ENCODE measurements at regions not wholly inside any gene's neighbourhood (a gene's known extent, or its start where the extent isn't known, plus 50 kb on each side); places are given as distances from the start of the nearest gene placed in this dataset.
"Not testable (repeated sequence)": the region's sequence is repeated elsewhere in the genome, so short reads cannot be mapped to it uniquely, and the experiment has no call there.

DNA sequence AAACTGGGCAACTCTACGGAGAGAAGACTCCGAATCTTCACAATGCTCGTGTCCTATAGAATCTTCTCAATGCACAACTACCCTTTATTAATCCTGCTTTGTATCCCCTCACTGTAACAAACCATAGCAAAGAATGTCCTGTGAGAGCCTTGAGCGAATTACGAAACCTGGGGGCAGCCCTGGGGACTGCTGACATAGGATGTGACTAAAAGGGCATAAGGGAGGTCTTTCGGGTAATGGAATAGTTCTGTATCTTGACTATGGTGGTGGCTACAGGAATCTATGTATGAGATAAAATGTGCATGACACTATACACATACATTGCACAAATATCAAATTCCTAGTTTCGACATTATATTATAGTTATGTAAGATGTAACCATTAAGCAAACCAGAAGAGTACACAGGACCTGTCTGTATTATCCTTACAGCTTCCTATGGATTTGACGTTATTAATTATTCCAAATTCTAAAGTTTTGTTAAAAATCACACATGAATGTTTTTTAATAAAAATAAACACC is 162.5 kb upstream of the KCTD7 start:
- intact Hi-C loops (cut with micrococcal nuclease), result no loop called here
- POLR2A ChIA-PET, result no interaction called here
- no peak overlapping the region for H3K4me2 ChIP-seq (ENCODE audit: insufficient read depth, low read length)
- CTCF ChIA-PET, result no interaction called here
- no peaks in the 10 kb centered on the region for H3K4me1 ChIP-seq (ENCODE audit: control insufficient read depth, extremely low read depth, insufficient read depth, low read length)
- no peaks in the 10 kb centered on the region for H3K27me3 ChIP-seq (ENCODE audit: control insufficient read depth in 2 of 2, insufficient read depth in 2 of 2, low read length in 2 of 2)
- no peak for FAIRE-seq
- no peak overlapping the region for H3K27ac ChIP-seq (ENCODE audit: insufficient read depth, low read depth, low read length)
- TF ChIP-seq EZH2 (IDR thresholded peaks at IDR 0.05; ENCODE audit: borderline replicate concordance, low read depth, low read length, severe bottlenecking) (no peak), JUN (IDR thresholded peaks at IDR 0.05; ENCODE audit: borderline replicate concordance, insufficient read depth, insufficient read length, low read depth) (no peak)
- H3K9me1 ChIP-seq (replicated peaks; ENCODE audit: control insufficient read depth, extremely low read depth, insufficient read depth, low read length), result no peaks in the 10 kb centered on the region
- no peaks in the 10 kb centered on the region for H3K36me3 ChIP-seq (ENCODE audit: control insufficient read depth in 2 of 2, extremely low read depth in 1 of 2, insufficient read depth in 2 of 2, low read length in 2 of 2)
- no peak for DNase-seq (ENCODE audit: low read depth, low spot score)
- no peaks in the 10 kb centered on the region for H3K9me3 ChIP-seq (replicated peaks; ENCODE audit: control insufficient read depth, insufficient read depth, low read length)
- H3K4me3 ChIP-seq (replicated peaks in 1 of 3; ENCODE audit: insufficient read depth in 1 of 3, low read depth in 1 of 3, low read length in 3 of 3), result no peak overlapping the region
- H4K20me1 ChIP-seq (replicated peaks; ENCODE audit: control insufficient read depth, extremely low read depth, insufficient read depth, low read length), result no peaks in the 10 kb centered on the region
- no peak overlapping the region for H3K9ac ChIP-seq (replicated peaks; ENCODE audit: extremely low read depth, insufficient read depth, low read length)
- dilution Hi-C loops (cut with MboI; ENCODE audit: extremely low pct_ligation_motif_present, low sequenced_read_pairs), result no loop called here
- no TSS peak for BruUV-seq (replicated peaks)
- no peak overlapping the region for H2AFZ ChIP-seq (ENCODE audit: low read depth, low read length)
- no peaks in the 10 kb centered on the region for H3K79me2 ChIP-seq (ENCODE audit: control insufficient read depth, insufficient read depth, low read length)

GRCh38 chr7:66467887-66468286 is 160.8 kb upstream of the KCTD7 start:
- no peaks in the 10 kb centered on the region for H3K27me3 ChIP-seq (ENCODE audit: control insufficient read depth in 2 of 2, insufficient read depth in 2 of 2, low read length in 2 of 2)
- intact Hi-C loops (cut with micrococcal nuclease), result no loop called here
- ChIA-PET POLR2A (no interaction called here), CTCF (no interaction called here)
- H3K4me2 ChIP-seq (ENCODE audit: insufficient read depth, low read length), result no peak overlapping the region
- dilution Hi-C loops (cut with MboI; ENCODE audit: extremely low pct_ligation_motif_present, low sequenced_read_pairs), result no loop called here
- H3K36me3 ChIP-seq (ENCODE audit: control insufficient read depth in 2 of 2, extremely low read depth in 1 of 2, insufficient read depth in 2 of 2, low read length in 2 of 2), result no peaks in the 10 kb centered on the region
- no peak for DNase-seq (ENCODE audit: low read depth, low spot score)
- no peaks in the 10 kb centered on the region for H3K9me1 ChIP-seq (replicated peaks; ENCODE audit: control insufficient read depth, extremely low read depth, insufficient read depth, low read length)
- no peak overlapping the region for H2AFZ ChIP-seq (ENCODE audit: low read depth, low read length)
- no peaks in the 10 kb centered on the region for H3K79me2 ChIP-seq (ENCODE audit: control insufficient read depth, insufficient read depth, low read length)
- H4K20me1 ChIP-seq (replicated peaks; ENCODE audit: control insufficient read depth, extremely low read depth, insufficient read depth, low read length), result no peaks in the 10 kb centered on the region
- FAIRE-seq, result no peak
- H3K4me1 ChIP-seq (ENCODE audit: control insufficient read depth, extremely low read depth, insufficient read depth, low read length), result no peaks in the 10 kb centered on the region
- no peak for TF ChIP-seq EZH2 (IDR thresholded peaks at IDR 0.05; ENCODE audit: borderline replicate concordance, low read depth, low read length, severe bottlenecking)
- TF ChIP-seq CTCF (IDR thresholded peaks at IDR 0.05; ENCODE audit: extremely low read depth in 1 of 2, insufficient read depth in 1 of 2, low read depth in 1 of 2, low read length in 2 of 2), result no peak
- no peak for TF ChIP-seq MYC (IDR thresholded peaks at IDR 0.05; ENCODE audit: low read depth, low read length)
- no peak for TF ChIP-seq POLR2A (IDR thresholded peaks at IDR 0.05; ENCODE audit: low read depth, low read length)
- no peak for TF ChIP-seq POLR2AphosphoS5 (IDR thresholded peaks at IDR 0.05; ENCODE audit: insufficient read depth, low read depth, low read length)
- TF ChIP-seq, protein P1, sequence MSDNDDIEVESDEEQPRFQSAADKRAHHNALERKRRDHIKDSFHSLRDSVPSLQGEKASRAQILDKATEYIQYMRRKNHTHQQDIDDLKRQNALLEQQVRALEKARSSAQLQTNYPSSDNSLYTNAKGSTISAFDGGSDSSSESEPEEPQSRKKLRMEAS (IDR thresholded peaks at IDR 0.05; ENCODE audit: insufficient read depth, insufficient read length), result no peak
- no peak for TF ChIP-seq JUN (IDR thresholded peaks at IDR 0.05; ENCODE audit: borderline replicate concordance, insufficient read depth, insufficient read length, low read depth)
- TF ChIP-seq FOS (IDR thresholded peaks at IDR 0.05; ENCODE audit: borderline replicate concordance, insufficient read depth, low read length), result no peak
- TF ChIP-seq GATA2 (IDR thresholded peaks at IDR 0.05; ENCODE audit: insufficient read depth, insufficient read length, low read depth, low read length), result no peak
- no TSS peak for BruUV-seq (replicated peaks)
- H3K9me3 ChIP-seq (replicated peaks; ENCODE audit: control insufficient read depth, insufficient read depth, low read length), result no peaks in the 10 kb centered on the region
- H3K4me3 ChIP-seq (replicated peaks in 1 of 3; ENCODE audit: insufficient read depth in 1 of 3, low read depth in 1 of 3, low read length in 3 of 3), result no peak overlapping the region
- H3K27ac ChIP-seq (ENCODE audit: insufficient read depth, low read depth, low read length), result no peak overlapping the region
- H3K9ac ChIP-seq (replicated peaks; ENCODE audit: extremely low read depth, insufficient read depth, low read length), result no peak overlapping the region

DNA sequence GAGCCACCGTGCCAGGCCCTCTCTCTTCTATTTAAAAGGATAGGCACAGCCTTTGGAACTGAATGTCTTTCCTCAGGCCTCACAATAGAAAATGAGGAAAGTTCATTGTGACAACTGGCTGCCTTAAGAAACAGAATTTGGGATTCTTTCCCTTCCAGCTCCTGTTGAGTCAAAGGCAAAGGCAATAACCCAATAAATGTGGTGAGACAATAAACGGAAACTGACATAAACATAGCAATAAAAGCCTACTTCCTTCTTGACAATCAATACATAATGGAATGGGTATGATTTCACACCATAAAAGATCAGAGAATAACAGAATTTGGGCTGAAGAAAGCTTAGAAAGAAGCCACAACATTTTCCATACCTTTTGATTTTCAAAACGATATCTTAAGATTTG is 155.6 kb upstream of the KCTD7 start:
- H3K9ac ChIP-seq (replicated peaks; ENCODE audit: extremely low read depth, insufficient read depth, low read length); FAIRE-seq; H2AFZ ChIP-seq (ENCODE audit: low read depth, low read length); H4K20me1 ChIP-seq (replicated peaks; ENCODE audit: control insufficient read depth, extremely low read depth, insufficient read depth, low read length); H3K9me1 ChIP-seq (replicated peaks; ENCODE audit: control insufficient read depth, extremely low read depth, insufficient read depth, low read length); H3K4me3 ChIP-seq (replicated peaks in 1 of 3; ENCODE audit: insufficient read depth in 1 of 3, low read depth in 1 of 3, low read length in 3 of 3); DNase-seq (ENCODE audit: low read depth, low spot score); intact Hi-C loops (cut with micrococcal nuclease); H3K36me3 ChIP-seq (ENCODE audit: control insufficient read depth in 2 of 2, extremely low read depth in 1 of 2, insufficient read depth in 2 of 2, low read length in 2 of 2); H3K27ac ChIP-seq (ENCODE audit: insufficient read depth, low read depth, low read length); H3K4me1 ChIP-seq (ENCODE audit: control insufficient read depth, extremely low read depth, insufficient read depth, low read length); dilution Hi-C loops (cut with MboI; ENCODE audit: extremely low pct_ligation_motif_present, low sequenced_read_pairs); H3K9me3 ChIP-seq (replicated peaks; ENCODE audit: control insufficient read depth, insufficient read depth, low read length); POLR2A ChIA-PET; H3K4me2 ChIP-seq (ENCODE audit: insufficient read depth, low read length); H3K79me2 ChIP-seq (ENCODE audit: control insufficient read depth, insufficient read depth, low read length); H3K27me3 ChIP-seq (ENCODE audit: control insufficient read depth in 2 of 2, insufficient read depth in 2 of 2, low read length in 2 of 2); BruUV-seq (replicated peaks): not testable (repeated sequence)
- CTCF ChIA-PET, result interaction anchor here (0.9 kb wide), 1 partner anchor 20 kb away, joined by 4 read pairs; no protein-coding TSS in a partner anchor
